ENCODE measurements at regions not wholly inside any gene's neighbourhood (a gene's known extent, or its start where the extent isn't known, plus 50 kb on each side); places are given as distances from the start of the nearest gene placed in this dataset.

GRCh38 chr17:79483842-79484241, 127.0 kb downstream of the RBFOX3 start:
- TF ChIP-seq CTCF (IDR thresholded peaks at IDR 0.05) (no peak), HDAC2 (IDR thresholded peaks at IDR 0.05) (no peak), CBX2 (IDR thresholded peaks at IDR 0.05; ENCODE audit: borderline replicate concordance, low read depth) (no peak), MAX (IDR thresholded peaks at IDR 0.05) (no peak), EP300 (IDR thresholded peaks at IDR 0.05) (peak in 1 of 2 experiments; percentile 13; a peak in 1 of 5 replicates), CHD4 (IDR thresholded peaks at IDR 0.05; ENCODE audit: borderline replicate concordance) (no peak), TP53 (CRISPR knock-in tag; IDR thresholded peaks at IDR 0.05) (no peak), CEBPB (IDR thresholded peaks at IDR 0.05) (no peak), MAZ (IDR thresholded peaks at IDR 0.05; ENCODE audit: borderline replicate concordance, low read depth, low read length) (no peak)

All from A549 (cell line).